PC-3 (cell line): ENCODE measurements at regions not wholly inside any gene's neighbourhood (a gene's known extent, or its start where the extent isn't known, plus 50 kb on each side); places are given as distances from the start of the nearest gene placed in this dataset.

ENCODE experiments used
- EZH2phosphoT487 ChIP-seq: fragments of 300-600 bp; sonication (generic); IDR thresholded peaks from 2 replicates; pipeline ENCODE4 v1.6.1; 2018; ENCODE audit warnings: mild to moderate bottlenecking, antibody characterized with exemption, low read length, borderline replicate concordance
- TF ChIP-seq, protein P1 (sequence below): fragments of 300-600 bp; sonication (generic); conservative IDR thresholded peaks from 2 replicates; pipeline ENCODE4 v1.5.1; 2017; ENCODE audit warnings: antibody characterized with exemption, low read depth, mild to moderate bottlenecking, low read length

- TF ChIP-seq, protein P1, sequence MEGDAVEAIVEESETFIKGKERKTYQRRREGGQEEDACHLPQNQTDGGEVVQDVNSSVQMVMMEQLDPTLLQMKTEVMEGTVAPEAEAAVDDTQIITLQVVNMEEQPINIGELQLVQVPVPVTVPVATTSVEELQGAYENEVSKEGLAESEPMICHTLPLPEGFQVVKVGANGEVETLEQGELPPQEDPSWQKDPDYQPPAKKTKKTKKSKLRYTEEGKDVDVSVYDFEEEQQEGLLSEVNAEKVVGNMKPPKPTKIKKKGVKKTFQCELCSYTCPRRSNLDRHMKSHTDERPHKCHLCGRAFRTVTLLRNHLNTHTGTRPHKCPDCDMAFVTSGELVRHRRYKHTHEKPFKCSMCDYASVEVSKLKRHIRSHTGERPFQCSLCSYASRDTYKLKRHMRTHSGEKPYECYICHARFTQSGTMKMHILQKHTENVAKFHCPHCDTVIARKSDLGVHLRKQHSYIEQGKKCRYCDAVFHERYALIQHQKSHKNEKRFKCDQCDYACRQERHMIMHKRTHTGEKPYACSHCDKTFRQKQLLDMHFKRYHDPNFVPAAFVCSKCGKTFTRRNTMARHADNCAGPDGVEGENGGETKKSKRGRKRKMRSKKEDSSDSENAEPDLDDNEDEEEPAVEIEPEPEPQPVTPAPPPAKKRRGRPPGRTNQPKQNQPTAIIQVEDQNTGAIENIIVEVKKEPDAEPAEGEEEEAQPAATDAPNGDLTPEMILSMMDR: no peak
- no peak for TF ChIP-seq EZH2phosphoT487
Observed at GRCh38 chr4:124415146-124415545, 297.4 kb downstream of the ANKRD50 start.
